ENCODE measurements at regions not wholly inside any gene's neighbourhood (a gene's known extent, or its start where the extent isn't known, plus 50 kb on each side); places are given as distances from the start of the nearest gene placed in this dataset.
"Not testable (repeated sequence)": the region's sequence is repeated elsewhere in the genome, so short reads cannot be mapped to it uniquely, and the experiment has no call there.

DNA sequence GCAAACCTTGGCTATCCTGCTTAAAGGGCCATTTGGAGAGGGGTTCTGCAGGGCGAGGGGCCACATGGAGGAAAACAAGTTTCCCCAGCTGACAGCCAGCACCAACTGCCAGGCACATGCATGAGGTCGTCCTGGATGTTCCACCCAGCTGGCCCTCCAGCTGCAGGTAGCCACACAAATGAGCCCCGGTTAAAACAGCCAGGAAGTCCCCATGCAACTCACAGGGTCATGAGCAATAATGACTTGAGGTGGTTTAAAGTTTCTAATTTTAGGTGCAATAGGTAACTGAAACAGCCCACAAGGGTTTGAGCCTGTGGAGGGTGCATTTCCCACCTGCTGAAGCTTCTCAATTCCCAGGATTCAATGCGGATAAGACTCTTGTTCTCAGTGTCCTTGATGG is 160.8 kb upstream of the CCZ1B start:
- TF ChIP-seq, protein P1, sequence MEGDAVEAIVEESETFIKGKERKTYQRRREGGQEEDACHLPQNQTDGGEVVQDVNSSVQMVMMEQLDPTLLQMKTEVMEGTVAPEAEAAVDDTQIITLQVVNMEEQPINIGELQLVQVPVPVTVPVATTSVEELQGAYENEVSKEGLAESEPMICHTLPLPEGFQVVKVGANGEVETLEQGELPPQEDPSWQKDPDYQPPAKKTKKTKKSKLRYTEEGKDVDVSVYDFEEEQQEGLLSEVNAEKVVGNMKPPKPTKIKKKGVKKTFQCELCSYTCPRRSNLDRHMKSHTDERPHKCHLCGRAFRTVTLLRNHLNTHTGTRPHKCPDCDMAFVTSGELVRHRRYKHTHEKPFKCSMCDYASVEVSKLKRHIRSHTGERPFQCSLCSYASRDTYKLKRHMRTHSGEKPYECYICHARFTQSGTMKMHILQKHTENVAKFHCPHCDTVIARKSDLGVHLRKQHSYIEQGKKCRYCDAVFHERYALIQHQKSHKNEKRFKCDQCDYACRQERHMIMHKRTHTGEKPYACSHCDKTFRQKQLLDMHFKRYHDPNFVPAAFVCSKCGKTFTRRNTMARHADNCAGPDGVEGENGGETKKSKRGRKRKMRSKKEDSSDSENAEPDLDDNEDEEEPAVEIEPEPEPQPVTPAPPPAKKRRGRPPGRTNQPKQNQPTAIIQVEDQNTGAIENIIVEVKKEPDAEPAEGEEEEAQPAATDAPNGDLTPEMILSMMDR (conservative IDR thresholded peaks at IDR 0.05; ENCODE audit: low read depth, low read length) = not testable (repeated sequence)
- TF ChIP-seq EZH2 (IDR thresholded peaks at IDR 0.05; ENCODE audit: borderline replicate concordance, low read depth, low read length, poor library complexity, severe bottlenecking) = not testable (repeated sequence)
